ENCODE measurements at regions not wholly inside any gene's neighbourhood (a gene's known extent, or its start where the extent isn't known, plus 50 kb on each side); places are given as distances from the start of the nearest gene placed in this dataset.

GRCh38 chr15:39429898-39430357 is 151.0 kb upstream of the THBS1 start:
- Histone ChIP-seq H3K36me3 (no peaks in the 10 kb centered on the region), H3K9me3 (no peaks in the 10 kb centered on the region), H3K27me3 (no peaks in the 10 kb centered on the region), H3K4me3 (no peak overlapping the region), H3K4me1 (peaks cover 0 to 7% of the 10 kb centered on the region in 2 donors), H3K27ac (peak overlapping the region in 1 of 4 donors; percentile 26)
- in situ Hi-C loops (cut with MboI; ENCODE audit: low sequenced_read_pairs in 4 of 4) (no loop called here), intact Hi-C loops (cut with DNase I; ENCODE audit: low total_unique reads) (no loop called here)
- DNase-seq = no peak
- TF ChIP-seq CTCF (IDR thresholded peaks at IDR 0.05 in 4 of 5, conservative IDR thresholded peaks at IDR 0.05 in 1 of 5) = no peak
- TF ChIP-seq POLR2A (IDR thresholded peaks at IDR 0.05) = no peak
- no peak for ATAC-seq

- TF ChIP-seq CTCF (IDR thresholded peaks at IDR 0.05 in 4 of 5, conservative IDR thresholded peaks at IDR 0.05 in 1 of 5) (no peak), POLR2A (IDR thresholded peaks at IDR 0.05) (no peak)
- Histone ChIP-seq H3K9me3 (no peaks in the 10 kb centered on the region), H3K27me3 (no peaks in the 10 kb centered on the region), H3K4me3 (no peak overlapping the region), H3K36me3 (no peaks in the 10 kb centered on the region), H3K27ac (peak overlapping the region in 1 of 4 donors; percentile 26), H3K4me1 (peaks cover 0 to 7% of the 10 kb centered on the region in 2 donors)
- no peak for ATAC-seq
- DNase-seq = no peak
- intact Hi-C loops (cut with DNase I; ENCODE audit: low total_unique reads) (no loop called here), in situ Hi-C loops (cut with MboI; ENCODE audit: low sequenced_read_pairs in 4 of 4) (no loop called here)
Observed at GRCh38 chr15:39430389-39430788, 150.5 kb upstream of the THBS1 start.

GRCh38 chr15:39431376-39431775 is 149.5 kb upstream of the THBS1 start:
- no peaks in the 10 kb centered on the region for H3K36me3 ChIP-seq
- in situ Hi-C loops (cut with MboI; ENCODE audit: low sequenced_read_pairs in 4 of 4) = no loop called here
- no peak for ATAC-seq
- peak overlapping the region in 1 of 4 donors; percentile 46 for H3K27ac ChIP-seq
- no peak for TF ChIP-seq POLR2A (IDR thresholded peaks at IDR 0.05)
- TF ChIP-seq CTCF (IDR thresholded peaks at IDR 0.05 in 4 of 5, conservative IDR thresholded peaks at IDR 0.05 in 1 of 5) = no peak
- no peak for DNase-seq
- no peaks in the 10 kb centered on the region for H3K9me3 ChIP-seq
- intact Hi-C loops (cut with DNase I; ENCODE audit: low total_unique reads) = no loop called here
- H3K4me3 ChIP-seq = no peak overlapping the region
- peaks cover 0 to 7% of the 10 kb centered on the region in 2 donors for H3K4me1 ChIP-seq
- no peaks in the 10 kb centered on the region for H3K27me3 ChIP-seq

- DNase-seq (no peak), ATAC-seq (no peak)
- H3K4me3 ChIP-seq = no peak overlapping the region
- peaks cover 0 to 7% of the 10 kb centered on the region in 2 donors for H3K4me1 ChIP-seq
- no peaks in the 10 kb centered on the region for H3K27me3 ChIP-seq
- peak overlapping the region in 1 of 4 donors; percentile 46 for H3K27ac ChIP-seq
- no peaks in the 10 kb centered on the region for H3K9me3 ChIP-seq
- in situ Hi-C loops (cut with MboI; ENCODE audit: low sequenced_read_pairs in 4 of 4) = no loop called here
- intact Hi-C loops (cut with DNase I; ENCODE audit: low total_unique reads) = no loop called here
- no peaks in the 10 kb centered on the region for H3K36me3 ChIP-seq
- TF ChIP-seq CTCF (IDR thresholded peaks at IDR 0.05 in 4 of 5, conservative IDR thresholded peaks at IDR 0.05 in 1 of 5) = no peak
- no peak for TF ChIP-seq POLR2A (IDR thresholded peaks at IDR 0.05)
Observed at GRCh38 chr15:39432026-39432425, 148.9 kb upstream of the THBS1 start.

GRCh38 chr15:39432912-39433348 is 147.9 kb upstream of the THBS1 start:
- Histone ChIP-seq H3K4me1 (peaks cover 0 to 7% of the 10 kb centered on the region in 2 donors), H3K4me3 (no peak overlapping the region), H3K27me3 (no peaks in the 10 kb centered on the region), H3K9me3 (no peaks in the 10 kb centered on the region), H3K36me3 (no peaks in the 10 kb centered on the region), H3K27ac (peak overlapping the region in 2 of 4 donors; percentile 13 to 46)
- in situ Hi-C loops (cut with MboI; ENCODE audit: low sequenced_read_pairs in 4 of 4) = no loop called here
- DNase-seq (no peak), ATAC-seq (peak in 1 of 2 donors; percentile 40)
- TF ChIP-seq CTCF (IDR thresholded peaks at IDR 0.05 in 4 of 5, conservative IDR thresholded peaks at IDR 0.05 in 1 of 5) = no peak
- no peak for TF ChIP-seq POLR2A (IDR thresholded peaks at IDR 0.05)
- intact Hi-C loops (cut with DNase I; ENCODE audit: low total_unique reads) = no loop called here
